ENCODE measurements at regions not wholly inside any gene's neighbourhood (a gene's known extent, or its start where the extent isn't known, plus 50 kb on each side); places are given as distances from the start of the nearest gene placed in this dataset.
"Not testable (repeated sequence)": the region's sequence is repeated elsewhere in the genome, so short reads cannot be mapped to it uniquely, and the experiment has no call there.

- DNase-seq (ENCODE audit: low read depth) = no peak
Observed at GRCh38 chr5:25764733-25765132, 1120.0 kb upstream of the CDH10 start.

- no peak for DNase-seq (ENCODE audit: low read depth)
Observed at GRCh38 chr5:25763781-25764180, 1119.0 kb upstream of the CDH10 start.

GRCh38 chr5:25754895-25755294 lies 1110.1 kb upstream of the CDH10 start:
- DNase-seq (ENCODE audit: low read depth) = no peak

- no peak for DNase-seq (ENCODE audit: low read depth)
Observed at GRCh38 chr5:25744908-25745307, 1100.1 kb upstream of the CDH10 start.

GRCh38 chr5:25716680-25717079 lies 1071.9 kb upstream of the CDH10 start:
- no peak for DNase-seq (ENCODE audit: low read depth)

GRCh38 chr5:25713259-25713658 lies 1068.5 kb upstream of the CDH10 start:
- DNase-seq (ENCODE audit: low read depth) = no peak

- DNase-seq (ENCODE audit: low read depth) = no peak
Observed at GRCh38 chr5:25707093-25707492, 1062.3 kb upstream of the CDH10 start.

GRCh38 chr5:25701936-25702335 lies 1057.2 kb upstream of the CDH10 start:
- DNase-seq (ENCODE audit: low read depth) = no peak

- DNase-seq (ENCODE audit: low read depth) = no peak
Observed at GRCh38 chr5:25694801-25695200, 1050.0 kb upstream of the CDH10 start.

- no peak for DNase-seq (ENCODE audit: low read depth)
Observed at GRCh38 chr5:25688156-25688555, 1043.4 kb upstream of the CDH10 start.

- DNase-seq (ENCODE audit: low read depth) = no peak
Observed at GRCh38 chr5:25669645-25670401, 1025.0 kb upstream of the CDH10 start.

- DNase-seq (ENCODE audit: low read depth) = no peak
Observed at GRCh38 chr5:25662610-25663009, 1017.8 kb upstream of the CDH10 start.

- not testable (repeated sequence) for DNase-seq (ENCODE audit: low read depth)
Observed at GRCh38 chr5:25650316-25650715, 1005.5 kb upstream of the CDH10 start.

- no peak for DNase-seq (ENCODE audit: low read depth)
Observed at GRCh38 chr5:25649628-25650265, 1005.0 kb upstream of the CDH10 start.

- DNase-seq (ENCODE audit: low read depth) = no peak
Observed at GRCh38 chr5:25646421-25647341, 1001.9 kb upstream of the CDH10 start.

GRCh38 chr5:25641124-25641523 lies 996.3 kb upstream of the CDH10 start:
- no peak for DNase-seq (ENCODE audit: low read depth)

- DNase-seq (ENCODE audit: low read depth) = no peak
Observed at GRCh38 chr5:25619273-25619672, 974.5 kb upstream of the CDH10 start.

GRCh38 chr5:25618821-25619220 lies 974.0 kb upstream of the CDH10 start:
- no peak for DNase-seq (ENCODE audit: low read depth)

GRCh38 chr5:25614466-25614865 lies 969.7 kb upstream of the CDH10 start:
- no peak for DNase-seq (ENCODE audit: low read depth)

- no peak for DNase-seq (ENCODE audit: low read depth)
Observed at GRCh38 chr5:25604681-25605080, 959.9 kb upstream of the CDH10 start.

- DNase-seq (ENCODE audit: low read depth) = no peak
Observed at GRCh38 chr5:25579111-25579510, 934.3 kb upstream of the CDH10 start.

- no peak for DNase-seq (ENCODE audit: low read depth)
Observed at GRCh38 chr5:25573691-25574090, 928.9 kb upstream of the CDH10 start.

Data from CMK (cell line).